Ovary (tissue), 7 donors: ENCODE measurements at regions not wholly inside any gene's neighbourhood (a gene's known extent, or its start where the extent isn't known, plus 50 kb on each side); places are given as distances from the start of the nearest gene placed in this dataset.

Experiments
- DNase-seq, 5 donors: peaks; one replicate each; pipeline ENCODE4 v3.0.0-alpha.2; 2019 to 2020
- H3K27ac ChIP-seq, 2 donors: fragments of 200-600 bp; one replicate each; pipeline versions ENCODE4 v1.5.1 to v1.8.0; 2019 to 2022
- H3K27me3 ChIP-seq: fragments of 200-600 bp; one replicate; pipeline ENCODE4 v1.8.0; 2022
- H3K36me3 ChIP-seq: fragments of 200-600 bp; sonication (generic); one replicate; pipeline ENCODE4 v1.5.1; 2019
- H3K4me1 ChIP-seq: one replicate; pipeline ENCODE4 v1.8.1; 2013; ENCODE audit warnings: mild to moderate bottlenecking, moderate library complexity; ENCODE audit not compliant: insufficient read depth
- H3K4me3 ChIP-seq: fragments of 200-600 bp; sonication (generic); one replicate; pipeline ENCODE4 v1.5.1; 2017
- H3K9me3 ChIP-seq, 2 donors: fragments of 200-600 bp in 1 of 2; sonication (generic) in 1 of 2; one replicate each; pipeline versions ENCODE4 v1.5.1 to v1.8.1; 2013 to 2019; ENCODE audit warnings: mild to moderate bottlenecking in 1 of 2, moderate library complexity in 1 of 2
- EP300 ChIP-seq: sonication (generic); formaldehyde crosslinking; IDR thresholded peaks from one replicate; pipeline ENCODE4 v1.6.1; 2017; ENCODE audit warnings: antibody characterized with exemption
- POLR2A ChIP-seq: fragments of 450-650 bp; IDR thresholded peaks from one replicate; pipeline ENCODE4 v1.6.1; 2017; ENCODE audit warnings: antibody characterized with exemption, mild to moderate bottlenecking, moderate library complexity
- WGBS, 3 donors: extraction: QIAGEN DNeasy Blood & Tissue Kit in 1 of 3; methylation state at CpG; one replicate each; pipeline versions ENCODE4 v1.1.5 to v1.1.7; 2013 to 2017; 5-methylcytosine and 5-hydroxymethylcytosine counted together
- intact Hi-C, 4 donors: fragments of 100-400 bp; cut with DNase I; formaldehyde crosslinking; loops; one replicate each; pipeline versions ENCODE4 v1.11.0 to v1.15.1; 2022 to 2023
- TF ChIP-seq, protein P1 (sequence below), 3 donors: fragments of 450-650 bp in 2 of 3; fragments of 200-600 bp in 1 of 3; IDR thresholded peaks; one replicate each; pipeline versions ENCODE4 v1.5.1 to v1.8.0; 2016 to 2022; ENCODE audit warnings: antibody characterized with exemption in 3 of 3, mild to moderate bottlenecking in 1 of 3
- donor health status: DM: no; HTN: no; CAD: no; lungs with moderate emphysema.
- donor health status: DM: no; HTN: no; CAD: no.
- donor health status: Bipolar disorder and iron deficiency.
- donor health status: DM: no; HTN: no; CAD: no.
- donor health status: DM: yes; HTN: yes; CAD: no.

DNA sequence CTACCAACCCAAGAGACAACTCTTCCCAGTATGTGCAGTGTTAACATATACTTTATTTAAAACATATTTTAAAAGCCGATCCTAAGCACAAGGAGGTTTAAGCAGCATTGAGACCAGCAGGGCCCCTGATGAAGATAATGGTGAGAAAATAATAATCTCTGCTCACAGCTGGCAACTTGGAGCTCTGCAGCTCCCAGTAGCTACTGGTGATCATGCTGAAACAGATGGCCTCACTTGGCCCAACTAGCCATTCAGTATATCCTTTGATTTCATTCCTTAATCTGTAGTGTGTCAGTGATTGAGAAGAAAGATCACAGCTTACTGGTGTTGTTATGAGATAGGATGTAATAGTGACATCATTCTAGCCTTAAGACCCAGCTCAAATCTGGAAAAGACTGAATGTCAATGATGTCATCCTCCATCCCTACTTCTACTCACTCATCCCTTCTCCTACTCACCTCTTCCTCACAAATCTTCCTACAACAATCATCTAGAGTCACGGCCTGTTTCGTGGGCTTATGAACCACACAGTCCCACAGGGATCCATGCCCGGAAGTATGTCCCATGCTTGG is 817.9 kb downstream of the PLA2G4A start:
- Histone ChIP-seq H3K27ac (no peak overlapping the region), H3K4me1 (peaks cover 3% of the 10 kb centered on the region), H3K9me3 (no peaks in the 10 kb centered on the region), H3K36me3 (no peaks in the 10 kb centered on the region), H3K4me3 (no peak overlapping the region), H3K27me3 (no peaks in the 10 kb centered on the region)
- no peak for TF ChIP-seq POLR2A
- TF ChIP-seq, protein P1, sequence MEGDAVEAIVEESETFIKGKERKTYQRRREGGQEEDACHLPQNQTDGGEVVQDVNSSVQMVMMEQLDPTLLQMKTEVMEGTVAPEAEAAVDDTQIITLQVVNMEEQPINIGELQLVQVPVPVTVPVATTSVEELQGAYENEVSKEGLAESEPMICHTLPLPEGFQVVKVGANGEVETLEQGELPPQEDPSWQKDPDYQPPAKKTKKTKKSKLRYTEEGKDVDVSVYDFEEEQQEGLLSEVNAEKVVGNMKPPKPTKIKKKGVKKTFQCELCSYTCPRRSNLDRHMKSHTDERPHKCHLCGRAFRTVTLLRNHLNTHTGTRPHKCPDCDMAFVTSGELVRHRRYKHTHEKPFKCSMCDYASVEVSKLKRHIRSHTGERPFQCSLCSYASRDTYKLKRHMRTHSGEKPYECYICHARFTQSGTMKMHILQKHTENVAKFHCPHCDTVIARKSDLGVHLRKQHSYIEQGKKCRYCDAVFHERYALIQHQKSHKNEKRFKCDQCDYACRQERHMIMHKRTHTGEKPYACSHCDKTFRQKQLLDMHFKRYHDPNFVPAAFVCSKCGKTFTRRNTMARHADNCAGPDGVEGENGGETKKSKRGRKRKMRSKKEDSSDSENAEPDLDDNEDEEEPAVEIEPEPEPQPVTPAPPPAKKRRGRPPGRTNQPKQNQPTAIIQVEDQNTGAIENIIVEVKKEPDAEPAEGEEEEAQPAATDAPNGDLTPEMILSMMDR (IDR thresholded peaks at IDR 0.05): no peak
- no peak for TF ChIP-seq EP300
- WGBS, 3 donors: 86 to 92% (median 90%) methylated on average over 4 of the region's 4 CpGs
- intact Hi-C loops: no loop called here
- no peak for DNase-seq

DNA sequence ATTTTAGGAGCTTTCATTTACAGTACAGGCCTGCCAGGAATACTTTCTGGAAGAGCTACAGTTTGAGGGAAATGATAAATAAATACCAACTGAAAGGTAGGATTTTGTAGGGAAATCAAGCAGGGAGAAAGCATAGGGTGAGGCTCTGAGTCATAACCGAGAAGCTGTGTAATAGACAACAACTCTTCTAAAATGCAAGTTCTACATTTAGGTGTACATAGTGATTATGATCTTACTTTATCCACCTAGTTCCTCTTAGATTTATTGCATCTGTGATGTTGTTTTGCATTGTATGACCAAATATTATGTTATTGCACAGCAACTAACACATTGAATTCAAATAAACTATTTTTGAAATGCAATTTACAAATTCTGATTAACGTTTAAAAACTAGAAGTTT is 819.3 kb downstream of the PLA2G4A start:
- Histone ChIP-seq H3K36me3 (no peaks in the 10 kb centered on the region), H3K4me3 (no peak overlapping the region), H3K4me1 (peaks cover 3% of the 10 kb centered on the region), H3K27ac (no peak overlapping the region), H3K9me3 (no peaks in the 10 kb centered on the region), H3K27me3 (no peaks in the 10 kb centered on the region)
- no peak for DNase-seq
- TF ChIP-seq, protein P1 (IDR thresholded peaks at IDR 0.05): no peak
- no peak for TF ChIP-seq EP300
- TF ChIP-seq POLR2A: no peak
- intact Hi-C loops: no loop called here
- WGBS, 3 donors: 33 to 40% (median 37%) methylated on average over 2 of the region's 2 CpGs

DNA sequence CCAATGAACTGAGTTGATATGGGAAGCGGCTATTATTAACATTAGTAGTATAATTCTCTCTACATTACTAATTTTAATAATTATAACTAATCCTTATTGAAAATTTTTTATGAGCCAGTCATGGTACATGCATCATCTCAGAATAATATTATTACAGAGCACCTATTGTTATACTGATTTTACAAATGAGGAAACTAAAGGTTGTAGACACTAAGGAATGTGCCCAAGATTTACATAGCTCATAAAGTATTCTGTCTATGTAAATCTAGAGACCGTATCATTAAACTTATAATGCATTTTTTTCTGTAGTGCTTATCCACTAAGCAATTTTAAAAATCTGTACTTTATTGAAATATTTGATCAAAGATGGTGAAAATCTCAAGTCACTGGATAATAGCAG is 825.9 kb downstream of the PLA2G4A start:
- Histone ChIP-seq H3K4me3 (no peak overlapping the region), H3K9me3 (no peaks in the 10 kb centered on the region), H3K27me3 (no peaks in the 10 kb centered on the region), H3K27ac (no peak overlapping the region), H3K4me1 (no peaks in the 10 kb centered on the region), H3K36me3 (no peaks in the 10 kb centered on the region)
- no peak for TF ChIP-seq POLR2A
- no peak for TF ChIP-seq EP300
- TF ChIP-seq, protein P1 (IDR thresholded peaks at IDR 0.05): no peak
- intact Hi-C loops: no loop called here
- no peak for DNase-seq
- WGBS, 3 donors: 63 to 75% (median 66%) methylated on average over 2 of the region's 2 CpGs

DNA sequence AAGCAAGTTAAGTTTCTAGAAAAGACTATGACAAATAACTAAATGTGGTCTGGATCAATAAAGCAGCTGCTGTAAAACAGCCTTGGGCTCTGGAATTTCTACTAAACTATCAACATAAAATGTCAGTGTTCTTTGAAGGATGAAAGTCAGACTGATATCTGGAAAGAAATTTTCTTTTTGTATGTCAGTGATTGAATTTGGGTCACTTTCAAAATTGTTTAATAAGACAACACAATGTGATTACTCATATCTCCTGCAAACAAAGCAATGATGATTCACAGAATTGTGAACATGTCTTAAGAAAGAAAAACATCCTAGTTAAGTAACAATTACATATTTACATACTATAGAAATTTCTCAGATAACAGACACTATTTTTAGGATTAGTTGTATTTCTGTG is 826.4 kb downstream of the PLA2G4A start:
- Histone ChIP-seq H3K27ac (no peak overlapping the region), H3K9me3 (no peaks in the 10 kb centered on the region), H3K27me3 (no peaks in the 10 kb centered on the region), H3K4me1 (no peaks in the 10 kb centered on the region), H3K36me3 (no peaks in the 10 kb centered on the region), H3K4me3 (no peak overlapping the region)
- intact Hi-C loops: no loop called here
- no peak for DNase-seq
- TF ChIP-seq POLR2A (no peak), EP300 (no peak)
- TF ChIP-seq, protein P1 (IDR thresholded peaks at IDR 0.05): no peak
